ENCODE measurements at regions not wholly inside any gene's neighbourhood (a gene's known extent, or its start where the extent isn't known, plus 50 kb on each side); places are given as distances from the start of the nearest gene placed in this dataset.

- no peak for DNase-seq (ENCODE audit: low spot score, unreplicated experiment)
- H3K36me3 Mint-ChIP-seq (ENCODE audit: insufficient read depth) = no peaks in the 10 kb centered on the region
- H3K27me3 Mint-ChIP-seq = peaks cover 45% of the 10 kb centered on the region
- no peak for TF ChIP-seq CTCF (IDR thresholded peaks at IDR 0.05; ENCODE audit: unreplicated experiment)
- H3K9me3 Mint-ChIP-seq (ENCODE audit: low read depth) = peaks cover 15% of the 10 kb centered on the region
- no peak overlapping the region for H3K27ac Mint-ChIP-seq
- no peak overlapping the region for H3K4me3 Mint-ChIP-seq (ENCODE audit: low read depth)
- H3K4me1 Mint-ChIP-seq (ENCODE audit: low read depth) = peaks cover 6% of the 10 kb centered on the region
Measured at GRCh38 chr12:126719912-126720705, 1546.9 kb upstream of the TMEM132C start.

- H3K4me1 Mint-ChIP-seq (ENCODE audit: low read depth) = no peaks in the 10 kb centered on the region
- no peak overlapping the region for H3K4me3 Mint-ChIP-seq (ENCODE audit: low read depth)
- DNase-seq (ENCODE audit: low spot score, unreplicated experiment) = no peak
- no peaks in the 10 kb centered on the region for H3K36me3 Mint-ChIP-seq (ENCODE audit: insufficient read depth)
- no peak for TF ChIP-seq CTCF (IDR thresholded peaks at IDR 0.05; ENCODE audit: unreplicated experiment)
- H3K27ac Mint-ChIP-seq = no peak overlapping the region
- peaks cover 86% of the 10 kb centered on the region for H3K27me3 Mint-ChIP-seq
- peaks cover 8% of the 10 kb centered on the region for H3K9me3 Mint-ChIP-seq (ENCODE audit: low read depth)
Measured at GRCh38 chr12:126726481-126727217, 1540.3 kb upstream of the TMEM132C start.

- DNase-seq (ENCODE audit: low spot score, unreplicated experiment) = no peak
- TF ChIP-seq CTCF (IDR thresholded peaks at IDR 0.05; ENCODE audit: unreplicated experiment) = no peak
- Mint-ChIP-seq H3K36me3 (ENCODE audit: insufficient read depth) (no peaks in the 10 kb centered on the region), H3K27ac (no peak overlapping the region), H3K4me3 (ENCODE audit: low read depth) (no peak overlapping the region), H3K4me1 (ENCODE audit: low read depth) (no peaks in the 10 kb centered on the region), H3K27me3 (peaks cover 90% of the 10 kb centered on the region), H3K9me3 (ENCODE audit: low read depth) (peaks cover 8% of the 10 kb centered on the region)
Measured at GRCh38 chr12:126727218-126728075, 1539.5 kb upstream of the TMEM132C start.

GRCh38 chr12:126734296-126734695, 1532.7 kb upstream of the TMEM132C start:
- H3K27me3 Mint-ChIP-seq = peaks cover 63% of the 10 kb centered on the region
- H3K4me3 Mint-ChIP-seq (ENCODE audit: low read depth) = no peak overlapping the region
- no peak for DNase-seq (ENCODE audit: low spot score, unreplicated experiment)
- no peaks in the 10 kb centered on the region for H3K9me3 Mint-ChIP-seq (ENCODE audit: low read depth)
- TF ChIP-seq CTCF (IDR thresholded peaks at IDR 0.05; ENCODE audit: unreplicated experiment) = no peak
- H3K4me1 Mint-ChIP-seq (ENCODE audit: low read depth) = no peaks in the 10 kb centered on the region
- H3K36me3 Mint-ChIP-seq (ENCODE audit: insufficient read depth) = no peaks in the 10 kb centered on the region
- H3K27ac Mint-ChIP-seq = no peak overlapping the region

GRCh38 chr12:126734710-126735109, 1532.3 kb upstream of the TMEM132C start:
- H3K36me3 Mint-ChIP-seq (ENCODE audit: insufficient read depth) = no peaks in the 10 kb centered on the region
- no peaks in the 10 kb centered on the region for H3K4me1 Mint-ChIP-seq (ENCODE audit: low read depth)
- no peak overlapping the region for H3K27ac Mint-ChIP-seq
- TF ChIP-seq CTCF (IDR thresholded peaks at IDR 0.05; ENCODE audit: unreplicated experiment) = no peak
- DNase-seq (ENCODE audit: low spot score, unreplicated experiment) = no peak
- H3K27me3 Mint-ChIP-seq = peaks cover 59% of the 10 kb centered on the region
- no peaks in the 10 kb centered on the region for H3K9me3 Mint-ChIP-seq (ENCODE audit: low read depth)
- H3K4me3 Mint-ChIP-seq (ENCODE audit: low read depth) = no peak overlapping the region

All from progenitor cell of endocrine pancreas (in vitro differentiated cells).